NCI-H1105 (cell line): ENCODE measurements at regions not wholly inside any gene's neighbourhood (a gene's known extent, or its start where the extent isn't known, plus 50 kb on each side); places are given as distances from the start of the nearest gene placed in this dataset.

Experiments
- DNase-seq: peaks from one replicate; lab custom pipeline; 2025; lab: John Stamatoyannopoulos, UW

- DNase-seq = no peak
Observed at GRCh38 chr11:28481616-28482480, 373.7 kb downstream of the METTL15 start.

GRCh38 chr11:28480406-28480805 is 372.2 kb downstream of the METTL15 start:
- no peak for DNase-seq

GRCh38 chr11:28476864-28477263 is 368.7 kb downstream of the METTL15 start:
- no peak for DNase-seq

- no peak for DNase-seq
Observed at GRCh38 chr11:28476049-28476448, 367.9 kb downstream of the METTL15 start.

GRCh38 chr11:28472904-28473303 is 364.7 kb downstream of the METTL15 start:
- DNase-seq = no peak

- no peak for DNase-seq
Observed at GRCh38 chr11:28471537-28471936, 363.3 kb downstream of the METTL15 start.

GRCh38 chr11:28470180-28470579 is 362.0 kb downstream of the METTL15 start:
- no peak for DNase-seq

- no peak for DNase-seq
Observed at GRCh38 chr11:28466506-28466905, 358.3 kb downstream of the METTL15 start.

- no peak for DNase-seq
Observed at GRCh38 chr11:28464252-28464867, 356.2 kb downstream of the METTL15 start.

GRCh38 chr11:28463826-28464225 is 355.6 kb downstream of the METTL15 start:
- no peak for DNase-seq

- DNase-seq = no peak
Observed at GRCh38 chr11:28461846-28462245, 353.7 kb downstream of the METTL15 start.

- no peak for DNase-seq
Observed at GRCh38 chr11:28461338-28461737, 353.1 kb downstream of the METTL15 start.

- DNase-seq = no peak
Observed at GRCh38 chr11:28460348-28460747, 352.2 kb downstream of the METTL15 start.

GRCh38 chr11:28459912-28460311 is 351.7 kb downstream of the METTL15 start:
- DNase-seq = no peak

GRCh38 chr11:28457481-28458065 is 349.4 kb downstream of the METTL15 start:
- no peak for DNase-seq

GRCh38 chr11:28448186-28448585 is 340.0 kb downstream of the METTL15 start:
- no peak for DNase-seq

GRCh38 chr11:28447226-28447625 is 339.0 kb downstream of the METTL15 start:
- DNase-seq = no peak

GRCh38 chr11:28442131-28442530 is 333.9 kb downstream of the METTL15 start:
- DNase-seq = no peak

- DNase-seq = no peak
Observed at GRCh38 chr11:28439403-28439802, 331.2 kb downstream of the METTL15 start.

GRCh38 chr11:28420099-28420498 is 311.9 kb downstream of the METTL15 start:
- no peak for DNase-seq

GRCh38 chr11:28417601-28418323 is 309.6 kb downstream of the METTL15 start:
- DNase-seq = no peak

GRCh38 chr11:28412029-28412428 is 303.8 kb downstream of the METTL15 start:
- no peak for DNase-seq
